ENCODE measurements at regions not wholly inside any gene's neighbourhood (a gene's known extent, or its start where the extent isn't known, plus 50 kb on each side); places are given as distances from the start of the nearest gene placed in this dataset.

- intact Hi-C loops (cut with DNase I): no loop called here
- H3K27ac ChIP-seq: no peak overlapping the region
Observed at GRCh38 chr5:152456815-152457443, 51.9 kb upstream of the NMUR2 start.

GRCh38 chr5:152462021-152462721 is 57.1 kb upstream of the NMUR2 start:
- no peaks in the 10 kb centered on the region for H3K36me3 ChIP-seq
- H3K4me1 ChIP-seq: no peaks in the 10 kb centered on the region
- no peak overlapping the region for H3K27ac ChIP-seq
- TF ChIP-seq, protein P1, sequence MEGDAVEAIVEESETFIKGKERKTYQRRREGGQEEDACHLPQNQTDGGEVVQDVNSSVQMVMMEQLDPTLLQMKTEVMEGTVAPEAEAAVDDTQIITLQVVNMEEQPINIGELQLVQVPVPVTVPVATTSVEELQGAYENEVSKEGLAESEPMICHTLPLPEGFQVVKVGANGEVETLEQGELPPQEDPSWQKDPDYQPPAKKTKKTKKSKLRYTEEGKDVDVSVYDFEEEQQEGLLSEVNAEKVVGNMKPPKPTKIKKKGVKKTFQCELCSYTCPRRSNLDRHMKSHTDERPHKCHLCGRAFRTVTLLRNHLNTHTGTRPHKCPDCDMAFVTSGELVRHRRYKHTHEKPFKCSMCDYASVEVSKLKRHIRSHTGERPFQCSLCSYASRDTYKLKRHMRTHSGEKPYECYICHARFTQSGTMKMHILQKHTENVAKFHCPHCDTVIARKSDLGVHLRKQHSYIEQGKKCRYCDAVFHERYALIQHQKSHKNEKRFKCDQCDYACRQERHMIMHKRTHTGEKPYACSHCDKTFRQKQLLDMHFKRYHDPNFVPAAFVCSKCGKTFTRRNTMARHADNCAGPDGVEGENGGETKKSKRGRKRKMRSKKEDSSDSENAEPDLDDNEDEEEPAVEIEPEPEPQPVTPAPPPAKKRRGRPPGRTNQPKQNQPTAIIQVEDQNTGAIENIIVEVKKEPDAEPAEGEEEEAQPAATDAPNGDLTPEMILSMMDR (IDR thresholded peaks at IDR 0.05): no peak
- no peak for DNase-seq (ENCODE audit: low spot score in 2 of 2)
- no peak overlapping the region for H3K4me3 ChIP-seq
- no peaks in the 10 kb centered on the region for H3K9me3 ChIP-seq
- no peaks in the 10 kb centered on the region for H3K27me3 ChIP-seq
- intact Hi-C loops (cut with DNase I): no loop called here

More at GRCh38 chr5:152456815-152457443, 51.9 kb upstream of the NMUR2 start:
- Histone ChIP-seq H3K36me3 (no peaks in the 10 kb centered on the region), H3K4me1 (no peaks in the 10 kb centered on the region), H3K27me3 (no peaks in the 10 kb centered on the region), H3K9me3 (no peaks in the 10 kb centered on the region), H3K4me3 (no peak overlapping the region)
- no peak for DNase-seq (ENCODE audit: low spot score in 2 of 2)
- TF ChIP-seq, protein P1 (IDR thresholded peaks at IDR 0.05): no peak

DNA sequence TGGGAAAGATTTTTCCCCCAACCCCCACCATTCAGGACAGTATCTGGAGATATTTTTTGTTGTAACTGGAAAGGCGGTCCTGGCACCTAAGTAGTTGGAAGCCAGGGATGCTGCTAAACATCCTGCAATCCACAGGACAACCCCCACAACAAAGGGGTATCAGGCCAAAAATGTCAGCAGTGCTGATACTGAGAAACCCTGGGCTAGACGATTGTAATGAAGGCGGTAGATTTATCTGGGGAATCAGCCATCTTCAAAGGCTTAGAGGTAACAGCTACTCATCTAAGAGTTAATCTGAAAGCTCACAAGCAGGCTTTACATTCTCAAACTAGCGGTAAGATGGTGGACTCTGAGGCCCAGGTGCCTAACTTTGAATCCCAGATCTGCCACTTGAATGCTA is 59.0 kb upstream of the NMUR2 start:
- no peak overlapping the region for H3K27ac ChIP-seq
- DNase-seq (ENCODE audit: low spot score in 2 of 2): no peak
- H3K36me3 ChIP-seq: no peaks in the 10 kb centered on the region
- TF ChIP-seq, protein P1 (IDR thresholded peaks at IDR 0.05): no peak
- no peaks in the 10 kb centered on the region for H3K4me1 ChIP-seq
- no peak overlapping the region for H3K4me3 ChIP-seq
- no peaks in the 10 kb centered on the region for H3K27me3 ChIP-seq
- intact Hi-C loops (cut with DNase I): no loop called here
- no peaks in the 10 kb centered on the region for H3K9me3 ChIP-seq

DNA sequence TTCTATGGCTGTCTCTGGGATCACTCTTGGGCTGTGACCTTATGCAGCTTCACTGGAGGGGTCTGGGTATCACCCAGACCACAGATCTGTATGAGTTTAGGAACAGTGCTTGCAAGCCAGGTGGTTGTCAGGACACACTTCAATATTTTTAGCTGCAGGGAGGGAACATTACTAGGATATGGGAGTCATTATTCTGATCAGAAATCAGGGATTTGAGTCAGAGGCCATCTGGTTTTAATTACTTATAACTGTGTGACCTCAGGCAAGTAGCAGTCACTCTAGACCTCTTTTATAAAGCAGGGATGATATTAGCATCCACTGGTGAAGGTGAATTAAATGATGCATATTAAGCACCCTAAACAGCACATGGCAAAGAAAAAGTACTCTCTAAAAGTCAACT is 60.1 kb upstream of the NMUR2 start:
- no peak overlapping the region for H3K27ac ChIP-seq
- H3K4me3 ChIP-seq: no peak overlapping the region
- DNase-seq (ENCODE audit: low spot score in 2 of 2): no peak
- TF ChIP-seq, protein P1 (IDR thresholded peaks at IDR 0.05): no peak
- H3K4me1 ChIP-seq: no peaks in the 10 kb centered on the region
- no peaks in the 10 kb centered on the region for H3K36me3 ChIP-seq
- no peaks in the 10 kb centered on the region for H3K27me3 ChIP-seq
- no peaks in the 10 kb centered on the region for H3K9me3 ChIP-seq
- intact Hi-C loops (cut with DNase I): no loop called here

DNA sequence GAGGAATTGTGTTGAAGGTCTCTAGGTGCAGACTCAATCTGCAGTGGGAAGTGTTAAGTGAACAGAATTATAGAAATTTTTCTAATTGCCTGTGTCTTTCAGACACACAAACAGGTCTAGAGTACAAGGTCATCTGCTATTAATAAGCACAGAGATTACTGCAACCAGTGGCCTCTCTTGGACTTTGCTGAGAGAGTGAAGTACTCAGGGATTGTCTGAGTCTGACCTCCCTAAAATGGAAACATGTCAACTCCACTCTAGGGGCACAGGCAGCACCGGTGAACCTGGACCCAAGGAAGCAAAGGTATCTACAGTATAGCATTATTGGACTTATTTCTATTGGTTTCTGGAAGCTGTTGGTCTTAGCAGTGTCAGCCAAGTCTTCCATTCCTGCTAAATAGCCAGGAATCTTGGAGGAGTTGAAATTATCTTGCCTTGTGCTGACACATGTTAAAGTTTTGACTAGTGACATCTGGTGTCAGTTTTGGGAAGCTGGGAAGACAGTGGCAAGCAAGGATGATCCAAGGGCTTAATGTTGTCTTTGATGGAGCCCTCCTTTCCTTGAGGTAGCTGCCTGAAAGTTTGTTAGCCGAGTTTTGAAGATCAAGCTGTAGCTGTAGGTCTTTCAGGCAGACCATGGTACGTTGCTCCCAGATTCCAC is 61.1 kb upstream of the NMUR2 start:
- DNase-seq (ENCODE audit: low spot score in 2 of 2): no peak
- H3K27ac ChIP-seq: no peak overlapping the region
- no peaks in the 10 kb centered on the region for H3K27me3 ChIP-seq
- intact Hi-C loops (cut with DNase I): no loop called here
- TF ChIP-seq, protein P1 (IDR thresholded peaks at IDR 0.05): no peak
- no peaks in the 10 kb centered on the region for H3K4me1 ChIP-seq
- no peaks in the 10 kb centered on the region for H3K9me3 ChIP-seq
- no peak overlapping the region for H3K4me3 ChIP-seq
- no peaks in the 10 kb centered on the region for H3K36me3 ChIP-seq
